B cell (primary cell): ENCODE measurements at regions not wholly inside any gene's neighbourhood (a gene's known extent, or its start where the extent isn't known, plus 50 kb on each side); places are given as distances from the start of the nearest gene placed in this dataset.

Experiments used
- ATAC-seq: fragments of 200-7000 bp; cut with Tn5 transposase; one replicate; pipeline ENCODE4 v1.10.0; 2021; ENCODE audit warnings: low read depth, mild to moderate bottlenecking, moderate number of reproducible peaks, moderate library complexity
- CTCF ChIA-PET: fragments of 350-600 bp; sonication (Branson Sonifier 250); formaldehyde crosslinking; loops from one replicate; lab custom pipeline; 2021; ENCODE audit warnings: antibody characterized with exemption, inconsistent platforms; lab: Charles Lee
- POLR2A ChIA-PET: fragments of 350-600 bp; sonication (Branson Sonifier 250); formaldehyde crosslinking; loops from one replicate; lab custom pipeline; 2021; ENCODE audit warnings: antibody characterized with exemption; lab: Charles Lee
- DNase-seq: peaks from one replicate; pipeline ENCODE4 v3.0.0; 2013
- H2AFZ ChIP-seq: 2 replicates; pipeline ENCODE4 v1.6.1; 2012; ENCODE audit warnings: mild to moderate bottlenecking, low read depth, low read length; ENCODE audit not compliant: insufficient read depth, poor library complexity, severe bottlenecking
- H3K27ac ChIP-seq, 2 donors: 1 replicate in 1 of 2; 2 replicates in 1 of 2; pipeline ENCODE4 v1.5.1; 2012 to 2013; ENCODE audit warnings: low read length in 2 of 2, mild to moderate bottlenecking in 2 of 2, moderate library complexity in 1 of 2
- H3K27me3 ChIP-seq, 4 experiments: fragments of 200-600 bp in 1 of 4; sonication (generic) in 1 of 4; replicated peaks in 1 of 4; 1 replicate in 2 of 4; 2 replicates in 2 of 4; pipeline versions ENCODE4 v1.6.1 to v1.7.0; 2013 to 2016; ENCODE audit warnings: low read length in 3 of 4, mild to moderate bottlenecking in 2 of 4, mixed read lengths in 1 of 4, moderate library complexity in 1 of 4; ENCODE audit not compliant: insufficient read depth in 4 of 4, control insufficient read depth in 3 of 4; ENCODE audit errors: control extremely low read depth in 1 of 4
- H3K36me3 ChIP-seq, 2 experiments: replicated peaks in 1 of 2; 1 replicate in 1 of 2; 2 replicates in 1 of 2; pipeline versions ENCODE4 v1.6.1 to v1.7.1; 2013; ENCODE audit warnings: low read length in 1 of 2; ENCODE audit not compliant: insufficient read depth in 2 of 2, control insufficient read depth in 1 of 2; ENCODE audit errors: control extremely low read depth in 1 of 2, extremely low read depth in 1 of 2
- H3K4me1 ChIP-seq, 2 donors: fragments of 200-600 bp in 1 of 2; sonication (generic) in 1 of 2; 1 replicate in 1 of 2; 2 replicates in 1 of 2; pipeline versions ENCODE4 v1.5.1 to v1.6.1; 2013 to 2017; ENCODE audit warnings: low read length in 2 of 2; ENCODE audit not compliant: control insufficient read depth in 2 of 2, insufficient read depth in 2 of 2
- H3K4me2 ChIP-seq: replicated peaks from 2 replicates; pipeline ENCODE3; 2012; ENCODE audit warnings: mild to moderate bottlenecking, low read depth, low read length; ENCODE audit not compliant: poor library complexity, severe bottlenecking
- H3K4me3 ChIP-seq, 5 experiments: fragments of 200-600 bp in 1 of 5; sonication (generic) in 1 of 5; 1 replicate in 3 of 5; 2 replicates in 2 of 5; pipeline versions ENCODE4 v1.5.1 to v1.7.0; 2011 to 2016; ENCODE audit warnings: low read length in 4 of 5, mild to moderate bottlenecking in 4 of 5, low read depth in 2 of 5, control low read depth in 1 of 5, moderate library complexity in 1 of 5; ENCODE audit not compliant: insufficient read depth in 1 of 5; ENCODE audit errors: control extremely low read depth in 1 of 5, extremely low read depth in 1 of 5
- H3K79me2 ChIP-seq: fragments of 200-600 bp; sonication (generic); one replicate; pipeline ENCODE4 v1.6.0; 2016; ENCODE audit warnings: low read length; ENCODE audit not compliant: control insufficient read depth, insufficient read depth
- H3K9ac ChIP-seq: fragments of 200-600 bp; sonication (generic); 2 replicates; pipeline ENCODE4 v1.6.1; 2017; ENCODE audit warnings: mild to moderate bottlenecking, low read length, moderate library complexity
- H3K9me3 ChIP-seq, 3 donors: one replicate each; pipeline versions ENCODE4 v1.6.1 to v1.7.1; 2013; ENCODE audit warnings: low read length in 2 of 3; ENCODE audit not compliant: control insufficient read depth in 2 of 3, insufficient read depth in 1 of 3; ENCODE audit errors: control extremely low read depth in 1 of 3
- H4K20me1 ChIP-seq: 2 replicates; pipeline ENCODE4 v1.6.0; 2012; ENCODE audit warnings: mild to moderate bottlenecking, low read length; ENCODE audit not compliant: insufficient read depth, control insufficient read depth, poor library complexity, severe bottlenecking
- H3K27ac Mint-ChIP-seq: one replicate; pipeline ENCODE4 v1.8.0; 2021; ENCODE audit warnings: mixed read lengths
- H3K27me3 Mint-ChIP-seq: one replicate; pipeline ENCODE4 v1.8.0; 2021; ENCODE audit warnings: mixed read lengths
- H3K4me1 Mint-ChIP-seq: one replicate; pipeline ENCODE4 v1.8.0; 2021; ENCODE audit warnings: mixed read lengths
- H3K4me3 Mint-ChIP-seq: one replicate; pipeline ENCODE4 v1.8.0; 2021; ENCODE audit warnings: mixed read lengths
- H3K9me3 Mint-ChIP-seq: one replicate; pipeline ENCODE4 v1.8.0; 2022; ENCODE audit warnings: mixed read lengths; ENCODE audit not compliant: insufficient read depth
- EZH2 ChIP-seq: IDR thresholded peaks from 2 replicates; pipeline ENCODE4 v1.6.1; 2012; ENCODE audit warnings: borderline replicate concordance, low read depth, mild to moderate bottlenecking, moderate library complexity, low read length; ENCODE audit not compliant: insufficient read depth, poor library complexity, severe bottlenecking
- WGBS: methylation state at CpG from one replicate; pipeline ENCODE4 v1.1.5; 2013; ENCODE audit warnings: missing lambda C conversion rate; ENCODE audit not compliant: insufficient coverage; 5-methylcytosine and 5-hydroxymethylcytosine counted together
- intact Hi-C: fragments of 100-400 bp; cut with micrococcal nuclease; formaldehyde crosslinking; loops from one replicate; pipeline ENCODE4 v1.10.0; 2022
- TF ChIP-seq, protein P1 (sequence below): fragments of 200-600 bp; IDR thresholded peaks from one replicate; pipeline ENCODE4 v1.8.0; 2022; ENCODE audit warnings: antibody characterized with exemption, mild to moderate bottlenecking

DNA sequence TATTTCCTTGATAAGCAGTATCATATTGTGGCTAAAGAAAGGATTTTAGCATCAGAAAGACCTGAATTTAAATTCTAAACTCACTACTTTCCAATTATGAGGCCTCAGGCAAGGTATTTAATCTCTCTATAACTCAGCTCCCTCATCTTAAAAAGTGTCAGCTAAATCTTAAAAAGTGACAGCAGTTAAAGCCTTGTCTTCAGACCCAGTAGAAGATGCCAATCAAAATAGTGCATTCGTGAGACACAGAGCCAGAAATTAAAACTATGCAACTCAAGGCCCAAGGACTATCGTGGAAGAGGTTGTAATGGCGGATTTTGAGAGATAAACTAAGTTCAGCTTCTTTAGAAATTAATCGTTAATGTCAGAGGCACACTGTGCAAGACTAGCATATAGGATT is 677.5 kb upstream of the BRINP3 start:
- no peak overlapping the region for H3K4me2 ChIP-seq
- CTCF ChIA-PET: no interaction called here
- no peaks in the 10 kb centered on the region for H3K27me3 ChIP-seq
- no peaks in the 10 kb centered on the region for H3K79me2 ChIP-seq
- H4K20me1 ChIP-seq: no peaks in the 10 kb centered on the region
- no peaks in the 10 kb centered on the region for H3K4me1 Mint-ChIP-seq
- H3K4me3 ChIP-seq: no peak overlapping the region
- no peaks in the 10 kb centered on the region for H3K4me1 ChIP-seq
- ATAC-seq (no peak), DNase-seq (no peak)
- H3K27me3 Mint-ChIP-seq: no peaks in the 10 kb centered on the region
- H3K4me3 Mint-ChIP-seq: no peak overlapping the region
- intact Hi-C loops: no loop called here
- no peak for TF ChIP-seq EZH2
- TF ChIP-seq, protein P1, sequence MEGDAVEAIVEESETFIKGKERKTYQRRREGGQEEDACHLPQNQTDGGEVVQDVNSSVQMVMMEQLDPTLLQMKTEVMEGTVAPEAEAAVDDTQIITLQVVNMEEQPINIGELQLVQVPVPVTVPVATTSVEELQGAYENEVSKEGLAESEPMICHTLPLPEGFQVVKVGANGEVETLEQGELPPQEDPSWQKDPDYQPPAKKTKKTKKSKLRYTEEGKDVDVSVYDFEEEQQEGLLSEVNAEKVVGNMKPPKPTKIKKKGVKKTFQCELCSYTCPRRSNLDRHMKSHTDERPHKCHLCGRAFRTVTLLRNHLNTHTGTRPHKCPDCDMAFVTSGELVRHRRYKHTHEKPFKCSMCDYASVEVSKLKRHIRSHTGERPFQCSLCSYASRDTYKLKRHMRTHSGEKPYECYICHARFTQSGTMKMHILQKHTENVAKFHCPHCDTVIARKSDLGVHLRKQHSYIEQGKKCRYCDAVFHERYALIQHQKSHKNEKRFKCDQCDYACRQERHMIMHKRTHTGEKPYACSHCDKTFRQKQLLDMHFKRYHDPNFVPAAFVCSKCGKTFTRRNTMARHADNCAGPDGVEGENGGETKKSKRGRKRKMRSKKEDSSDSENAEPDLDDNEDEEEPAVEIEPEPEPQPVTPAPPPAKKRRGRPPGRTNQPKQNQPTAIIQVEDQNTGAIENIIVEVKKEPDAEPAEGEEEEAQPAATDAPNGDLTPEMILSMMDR: no peak
- POLR2A ChIA-PET: no interaction called here
- no peak overlapping the region for H2AFZ ChIP-seq
- 76% methylated on average over 3 of the region's 4 CpGs for WGBS
- peaks cover 2% of the 10 kb centered on the region for H3K9me3 Mint-ChIP-seq
- H3K27ac Mint-ChIP-seq: no peak overlapping the region
- H3K9ac ChIP-seq: no peak overlapping the region
- peaks cover 0 to 10% (median 0%) of the 10 kb centered on the region in 3 donors for H3K9me3 ChIP-seq
- no peaks in the 10 kb centered on the region for H3K36me3 ChIP-seq
- H3K27ac ChIP-seq: no peak overlapping the region

DNA sequence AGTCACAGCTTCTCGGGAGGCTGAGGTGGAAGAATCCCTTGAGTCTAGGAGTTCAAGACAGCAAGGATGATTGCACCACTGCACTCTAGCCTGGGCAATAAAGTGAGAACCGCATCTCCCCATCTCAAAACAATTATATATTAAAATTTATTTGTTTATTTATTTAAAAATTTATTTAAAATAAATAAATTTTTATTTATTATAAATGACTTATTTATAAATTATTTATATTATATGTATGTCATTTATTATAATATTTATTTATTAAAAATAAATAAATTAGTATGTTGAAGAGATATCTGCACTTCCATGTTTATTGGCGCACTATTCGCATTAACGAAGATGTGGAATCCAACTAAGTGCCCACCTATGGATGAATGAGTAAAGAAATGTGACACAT is 683.2 kb upstream of the BRINP3 start:
- Histone ChIP-seq H3K4me1 (no peaks in the 10 kb centered on the region), H3K4me2 (no peak overlapping the region), H3K4me3 (no peak overlapping the region), H3K9ac (no peak overlapping the region), H3K79me2 (no peaks in the 10 kb centered on the region), H4K20me1 (no peaks in the 10 kb centered on the region), H2AFZ (no peak overlapping the region), H3K9me3 (peaks cover 0 to 5% (median 0%) of the 10 kb centered on the region in 3 donors), H3K27ac (no peak overlapping the region), H3K36me3 (no peaks in the 10 kb centered on the region), H3K27me3 (no peaks in the 10 kb centered on the region)
- no peak overlapping the region for H3K27ac Mint-ChIP-seq
- peaks cover 2% of the 10 kb centered on the region for H3K9me3 Mint-ChIP-seq
- no peaks in the 10 kb centered on the region for H3K4me1 Mint-ChIP-seq
- CTCF ChIA-PET: no interaction called here
- TF ChIP-seq, protein P1: no peak
- no peak for TF ChIP-seq EZH2
- WGBS: no CpG with 5 or more reads among the region's 5 CpGs
- DNase-seq (no peak), ATAC-seq (no peak)
- POLR2A ChIA-PET: no interaction called here
- H3K4me3 Mint-ChIP-seq: no peak overlapping the region
- no peaks in the 10 kb centered on the region for H3K27me3 Mint-ChIP-seq
- intact Hi-C loops: no loop called here
